ENCODE measurements at regions not wholly inside any gene's neighbourhood (a gene's known extent, or its start where the extent isn't known, plus 50 kb on each side); places are given as distances from the start of the nearest gene placed in this dataset.

GRCh38 chr13:59337070-59337469 is 826.7 kb downstream of the DIAPH3 start:
- H3K4me2 ChIP-seq (ENCODE audit: low read depth, low read length), result no peak overlapping the region
- FAIRE-seq (no peak), ATAC-seq (no peak), DNase-seq (ENCODE audit: low spot score) (no peak)
- no peak overlapping the region for H2AFZ ChIP-seq (ENCODE audit: low read length)
- no peak overlapping the region for H3K9ac ChIP-seq (ENCODE audit: insufficient read depth, low read depth, low read length)
- H4K20me1 ChIP-seq (ENCODE audit: insufficient read depth, low read length), result no peaks in the 10 kb centered on the region
- no peaks in the 10 kb centered on the region for H3K27me3 ChIP-seq (ENCODE audit: control insufficient read depth in 1 of 2, insufficient read depth in 2 of 2, low read length in 2 of 2)
- WGBS (ENCODE audit: low lambda C conversion rate), result 39% methylated on average over 4 of the region's 4 CpGs
- H3K4me3 ChIP-seq (replicated peaks in 1 of 3; ENCODE audit: insufficient read depth in 1 of 3, low read depth in 2 of 3, low read length in 3 of 3), result no peak overlapping the region
- TF ChIP-seq BRD4 (CRISPR knock-in tag; IDR thresholded peaks at IDR 0.05) (no peak), ZBTB1 (CRISPR knock-in tag; IDR thresholded peaks at IDR 0.05; ENCODE audit: borderline replicate concordance) (no peak), POLR2G (IDR thresholded peaks at IDR 0.05; ENCODE audit: low read depth, low read length) (no peak), TFDP1 (CRISPR knock-in tag; IDR thresholded peaks at IDR 0.05; ENCODE audit: borderline replicate concordance) (no peak), GMEB1 (CRISPR knock-in tag; IDR thresholded peaks at IDR 0.05; ENCODE audit: borderline replicate concordance) (no peak), ZNF720 (CRISPR knock-in tag; IDR thresholded peaks at IDR 0.05) (no peak), POGZ (CRISPR knock-in tag; IDR thresholded peaks at IDR 0.05) (no peak), MAFF (IDR thresholded peaks at IDR 0.05; ENCODE audit: low read depth, low read length) (no peak), NR3C1 (CRISPR knock-in tag; IDR thresholded peaks at IDR 0.05) (no peak), ZNF772 (CRISPR knock-in tag; IDR thresholded peaks at IDR 0.05) (no peak), RARA (CRISPR knock-in tag; IDR thresholded peaks at IDR 0.05) (no peak)
- no TSS peak for BruUV-seq (replicated peaks)
- POLR2A ChIA-PET, result no interaction called here
- intact Hi-C loops (cut with micrococcal nuclease; ENCODE audit: unreplicated experiment) (no loop called here), in situ Hi-C loops (cut with HindIII; ENCODE audit: extremely low pct_ligation_motif_present, low pct_unique_long_range_greater_than_20kb) (no loop called here)
- H3K9me3 ChIP-seq (ENCODE audit: low read length), result no peaks in the 10 kb centered on the region
- no peaks in the 10 kb centered on the region for H3K79me2 ChIP-seq (ENCODE audit: insufficient read depth, low read length)
- no peak overlapping the region for H3K27ac ChIP-seq (ENCODE audit: extremely low read length, insufficient read depth, low read length)
- H3K4me1 ChIP-seq (ENCODE audit: insufficient read depth, low read length), result no peaks in the 10 kb centered on the region
- H3K36me3 ChIP-seq (replicated peaks in 1 of 2; ENCODE audit: control insufficient read depth in 1 of 2, insufficient read depth in 2 of 2, low read length in 2 of 2), result no peaks in the 10 kb centered on the region
- CTCF ChIA-PET (ENCODE audit: low intra/inter-chr PET ratio, low total read pairs), result no interaction called here

Data from HepG2 (cell line).